Effector memory CD8-positive, alpha-beta T cell (primary cell): ENCODE measurements at regions not wholly inside any gene's neighbourhood (a gene's known extent, or its start where the extent isn't known, plus 50 kb on each side); places are given as distances from the start of the nearest gene placed in this dataset.

ENCODE experiments used
- ATAC-seq: fragments of 150-1000 bp; cut with Tn5 transposase; replicated peaks from 2 replicates; pipeline ENCODE4 v1.10.0; 2021; ENCODE audit warnings: mild to moderate bottlenecking, moderate library complexity
- DNase-seq, 3 experiments: peaks; one replicate each; pipeline ENCODE4 v3.0.0; 2021
- H3K27ac Mint-ChIP-seq, 2 donors: one replicate each; pipeline ENCODE4 v1.8.0; 2022; ENCODE audit warnings: mild to moderate bottlenecking in 2 of 2, mixed read lengths in 2 of 2, moderate library complexity in 2 of 2
- H3K27me3 Mint-ChIP-seq, 2 donors: one replicate each; pipeline ENCODE4 v1.8.0; 2022; ENCODE audit warnings: mixed read lengths in 2 of 2
- H3K36me3 Mint-ChIP-seq: one replicate; pipeline ENCODE4 v1.8.0; 2022; ENCODE audit warnings: mild to moderate bottlenecking, moderate library complexity, mixed read lengths; ENCODE audit not compliant: insufficient read depth
- H3K4me1 Mint-ChIP-seq, 2 donors: one replicate each; pipeline ENCODE4 v1.8.0; 2022; ENCODE audit warnings: low read depth in 2 of 2, mixed read lengths in 2 of 2
- H3K4me3 Mint-ChIP-seq, 2 donors: one replicate each; pipeline ENCODE4 v1.8.0; 2022; ENCODE audit warnings: mild to moderate bottlenecking in 2 of 2, mixed read lengths in 2 of 2, moderate library complexity in 2 of 2
- H3K9me3 Mint-ChIP-seq, 2 donors: one replicate each; pipeline ENCODE4 v1.8.0; 2022; ENCODE audit warnings: mixed read lengths in 2 of 2

GRCh38 chr5:24773261-24773660 is 128.5 kb upstream of the CDH10 start:
- H3K36me3 Mint-ChIP-seq = no peaks in the 10 kb centered on the region
- peaks cover 0 to 9% of the 10 kb centered on the region in 2 donors for H3K9me3 Mint-ChIP-seq
- no peaks in the 10 kb centered on the region for H3K27me3 Mint-ChIP-seq
- ATAC-seq (no peak), DNase-seq (no peak)
- H3K4me1 Mint-ChIP-seq = no peaks in the 10 kb centered on the region
- H3K4me3 Mint-ChIP-seq = no peak overlapping the region
- H3K27ac Mint-ChIP-seq = no peak overlapping the region

DNA sequence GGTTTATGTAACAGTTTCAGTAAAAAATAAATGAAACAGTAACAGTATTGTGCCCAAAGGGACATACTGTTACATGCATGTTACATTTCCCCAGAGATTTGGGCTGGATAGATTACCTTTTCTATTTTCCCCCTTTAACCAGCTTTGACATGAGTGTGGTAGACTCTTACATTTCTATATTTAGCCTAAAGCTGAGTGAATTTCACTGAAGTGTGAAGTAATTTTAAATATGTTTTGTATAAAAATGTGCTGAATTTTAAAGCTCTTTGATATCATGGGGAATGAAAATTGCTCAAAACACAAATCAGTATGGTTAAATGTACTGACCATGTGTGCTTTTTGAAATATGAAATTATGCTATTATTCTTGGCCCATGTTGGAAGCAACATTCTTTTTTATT is 122.3 kb upstream of the CDH10 start:
- no peak for ATAC-seq
- H3K4me3 Mint-ChIP-seq = no peak overlapping the region
- H3K27me3 Mint-ChIP-seq = no peaks in the 10 kb centered on the region
- no peak for DNase-seq
- no peak overlapping the region for H3K27ac Mint-ChIP-seq
- no peaks in the 10 kb centered on the region for H3K36me3 Mint-ChIP-seq
- peaks cover 11 to 21% of the 10 kb centered on the region in 2 donors for H3K9me3 Mint-ChIP-seq
- H3K4me1 Mint-ChIP-seq = no peaks in the 10 kb centered on the region

DNA sequence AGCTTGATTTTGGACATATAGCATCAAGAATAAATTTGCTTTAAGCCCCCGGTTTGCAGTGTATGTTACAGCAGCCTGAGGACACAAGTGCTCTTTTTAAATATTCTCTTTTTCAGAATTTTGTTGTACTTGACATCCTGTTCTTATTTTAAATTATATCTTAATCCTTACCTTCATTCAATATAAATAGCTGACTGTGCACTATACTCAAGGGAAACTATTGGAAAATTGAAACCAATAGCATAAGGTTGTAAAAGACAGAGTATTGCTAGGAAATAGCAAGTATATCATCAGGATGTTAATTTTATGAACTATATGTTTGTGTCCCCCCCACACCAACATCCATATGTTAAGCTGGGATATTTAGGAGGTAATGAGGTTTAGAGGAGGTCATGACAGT is 120.4 kb upstream of the CDH10 start:
- Mint-ChIP-seq H3K9me3 (peaks cover 9 to 32% of the 10 kb centered on the region in 2 donors), H3K36me3 (no peaks in the 10 kb centered on the region), H3K27ac (no peak overlapping the region), H3K4me3 (no peak overlapping the region), H3K27me3 (no peaks in the 10 kb centered on the region), H3K4me1 (no peaks in the 10 kb centered on the region)
- ATAC-seq = no peak
- no peak for DNase-seq

DNA sequence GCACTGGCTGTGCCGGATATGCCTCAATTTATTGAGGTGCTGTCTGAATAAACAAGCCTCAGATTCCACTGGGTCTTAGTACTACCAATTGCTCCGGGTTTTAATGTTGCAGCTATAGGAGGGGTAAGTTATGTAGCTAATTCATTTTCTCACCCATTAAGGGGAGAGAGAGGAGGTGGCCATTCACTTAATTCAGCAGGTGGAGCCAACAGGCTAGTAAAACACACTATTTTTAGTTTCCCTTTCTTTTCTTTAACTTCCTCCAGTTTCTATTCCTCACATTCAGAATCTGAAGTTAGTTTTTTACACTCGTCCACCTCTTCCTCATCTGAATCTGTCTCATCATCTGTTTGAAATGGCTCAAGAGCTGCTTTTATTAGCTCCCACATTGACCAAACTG is 105.6 kb upstream of the CDH10 start:
- Mint-ChIP-seq H3K4me3 (no peak overlapping the region), H3K27ac (no peak overlapping the region), H3K4me1 (no peaks in the 10 kb centered on the region), H3K36me3 (no peaks in the 10 kb centered on the region), H3K27me3 (no peaks in the 10 kb centered on the region), H3K9me3 (peaks cover 13 to 15% of the 10 kb centered on the region in 2 donors)
- ATAC-seq (no peak), DNase-seq (no peak)

DNA sequence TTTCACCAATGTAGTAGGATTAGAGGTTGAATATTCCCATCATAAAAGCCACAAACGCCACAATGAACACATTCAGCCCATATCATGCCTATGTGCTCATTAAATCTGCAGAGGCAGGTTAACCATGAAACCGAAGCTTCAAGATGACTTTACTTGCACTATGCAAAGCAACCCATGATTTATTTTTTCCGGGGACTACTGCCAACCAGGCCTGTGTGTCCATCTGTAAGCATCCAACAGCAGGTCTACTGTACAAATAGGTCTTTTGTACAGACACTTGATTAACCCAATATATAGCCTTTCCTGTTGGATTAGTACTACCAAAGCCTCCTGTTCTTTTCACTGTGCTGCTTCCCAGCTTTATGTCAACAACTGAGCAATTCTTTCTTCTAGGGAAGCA is 104.9 kb upstream of the CDH10 start:
- no peaks in the 10 kb centered on the region for H3K4me1 Mint-ChIP-seq
- H3K36me3 Mint-ChIP-seq = no peaks in the 10 kb centered on the region
- DNase-seq (no peak), ATAC-seq (no peak)
- peaks cover 13 to 17% of the 10 kb centered on the region in 2 donors for H3K9me3 Mint-ChIP-seq
- no peaks in the 10 kb centered on the region for H3K27me3 Mint-ChIP-seq
- H3K27ac Mint-ChIP-seq = no peak overlapping the region
- no peak overlapping the region for H3K4me3 Mint-ChIP-seq

DNA sequence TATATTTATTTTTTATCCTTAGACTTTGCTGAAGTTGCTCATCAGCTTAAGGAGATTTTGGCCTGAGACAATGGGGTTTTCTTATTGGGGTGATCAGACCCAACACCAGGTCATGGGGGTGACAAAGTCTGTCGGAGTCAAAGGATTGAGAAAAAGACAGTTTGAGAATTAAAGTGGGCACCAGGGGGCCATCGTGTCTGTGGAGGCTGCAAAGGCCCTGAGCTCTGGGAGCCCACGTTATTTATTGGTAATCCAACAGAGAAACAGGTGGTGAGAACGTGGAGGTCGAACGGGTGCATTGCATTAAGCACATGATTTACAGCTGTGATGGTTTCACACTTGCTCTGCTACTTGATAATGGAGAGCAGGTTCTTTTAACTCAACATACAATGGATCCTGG is 102.5 kb upstream of the CDH10 start:
- Mint-ChIP-seq H3K27me3 (no peaks in the 10 kb centered on the region), H3K4me1 (no peaks in the 10 kb centered on the region), H3K36me3 (no peaks in the 10 kb centered on the region), H3K27ac (no peak overlapping the region), H3K4me3 (no peak overlapping the region), H3K9me3 (peaks cover 13 to 14% of the 10 kb centered on the region in 2 donors)
- ATAC-seq = no peak
- no peak for DNase-seq

DNA sequence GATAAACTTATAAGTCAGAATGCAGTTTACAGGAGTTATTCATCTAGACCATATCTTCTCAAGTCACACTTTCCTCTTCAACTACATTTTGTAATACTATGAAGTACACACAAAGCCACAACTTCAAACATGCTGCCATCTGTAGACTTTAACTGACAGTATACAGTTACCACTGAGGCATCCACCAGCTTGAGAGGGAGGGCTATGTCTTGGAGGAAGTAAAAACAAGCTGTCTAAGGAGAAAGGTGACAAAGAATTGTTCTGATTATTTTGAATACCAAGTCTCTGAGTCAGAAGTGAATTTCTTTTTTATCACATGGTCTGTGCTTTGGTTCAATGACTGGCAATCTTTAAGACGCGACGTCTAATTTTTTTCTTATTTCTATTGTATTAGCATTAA is 97.6 kb upstream of the CDH10 start:
- Mint-ChIP-seq H3K36me3 (no peaks in the 10 kb centered on the region), H3K4me3 (no peak overlapping the region), H3K4me1 (no peaks in the 10 kb centered on the region), H3K9me3 (peaks cover 14 to 15% of the 10 kb centered on the region in 2 donors), H3K27me3 (no peaks in the 10 kb centered on the region), H3K27ac (no peak overlapping the region)
- ATAC-seq (no peak), DNase-seq (no peak)

GRCh38 chr5:24737163-24737562 is 92.4 kb upstream of the CDH10 start:
- DNase-seq (no peak), ATAC-seq (no peak)
- Mint-ChIP-seq H3K9me3 (peaks cover 9 to 11% of the 10 kb centered on the region in 2 donors), H3K4me3 (no peak overlapping the region), H3K27me3 (no peaks in the 10 kb centered on the region), H3K36me3 (no peaks in the 10 kb centered on the region), H3K4me1 (no peaks in the 10 kb centered on the region), H3K27ac (no peak overlapping the region)

DNA sequence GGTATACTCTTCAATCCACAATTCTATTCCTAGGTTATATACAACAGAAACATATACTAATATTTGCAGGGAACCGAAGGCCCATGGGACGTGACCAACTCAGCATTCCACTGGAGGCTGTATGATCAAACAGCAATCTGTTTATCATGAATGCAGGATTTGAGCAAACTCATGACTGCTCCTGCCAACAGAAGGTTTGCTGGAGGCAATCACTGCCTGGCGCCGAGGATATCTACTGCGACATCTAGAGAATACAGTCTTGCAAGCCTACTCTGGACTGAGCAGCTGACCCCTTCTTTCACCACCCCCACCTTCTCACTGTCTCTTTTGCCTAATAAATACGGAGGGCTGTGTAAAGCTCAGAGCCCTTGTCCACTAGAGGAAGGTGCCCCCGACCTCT is 90.5 kb upstream of the CDH10 start:
- H3K27me3 Mint-ChIP-seq = no peaks in the 10 kb centered on the region
- no peak overlapping the region for H3K27ac Mint-ChIP-seq
- DNase-seq (no peak), ATAC-seq (no peak)
- H3K36me3 Mint-ChIP-seq = no peaks in the 10 kb centered on the region
- no peak overlapping the region for H3K4me3 Mint-ChIP-seq
- peaks cover 9 to 15% of the 10 kb centered on the region in 2 donors for H3K9me3 Mint-ChIP-seq
- H3K4me1 Mint-ChIP-seq = no peaks in the 10 kb centered on the region

DNA sequence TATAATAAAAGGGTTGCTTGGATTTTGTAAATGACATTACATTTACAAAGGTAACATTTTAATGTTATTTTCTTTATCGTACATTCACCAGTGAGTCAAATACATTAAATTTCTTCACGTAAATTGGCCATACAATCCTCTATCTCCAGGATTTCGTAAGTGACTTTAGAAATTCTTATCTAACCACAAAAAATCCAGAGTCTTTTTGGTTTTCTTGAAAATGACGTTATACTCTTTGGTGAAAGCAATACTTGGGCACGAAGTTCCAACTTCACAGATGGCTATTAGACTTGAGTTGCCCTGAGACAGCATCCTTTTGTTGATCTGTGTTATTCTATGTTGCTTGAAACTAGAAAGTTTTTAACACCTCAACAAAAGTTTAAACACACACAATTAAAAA is 87.4 kb upstream of the CDH10 start:
- ATAC-seq = no peak
- H3K9me3 Mint-ChIP-seq = peaks cover 5 to 11% of the 10 kb centered on the region in 2 donors

GRCh38 chr5:24720743-24721142 is 76.0 kb upstream of the CDH10 start:
- Mint-ChIP-seq H3K27ac (no peak overlapping the region), H3K4me1 (no peaks in the 10 kb centered on the region)

More for the DNA sequence above, 87.4 kb upstream of the CDH10 start:
- Mint-ChIP-seq H3K27me3 (no peaks in the 10 kb centered on the region), H3K4me1 (no peaks in the 10 kb centered on the region), H3K27ac (no peak overlapping the region), H3K36me3 (no peaks in the 10 kb centered on the region), H3K4me3 (no peak overlapping the region)
- no peak for DNase-seq

GRCh38 chr5:24714746-24715145 is 70.0 kb upstream of the CDH10 start:
- Mint-ChIP-seq H3K27me3 (no peaks in the 10 kb centered on the region), H3K9me3 (peaks cover 0 to 3% of the 10 kb centered on the region in 2 donors), H3K4me1 (no peaks in the 10 kb centered on the region), H3K36me3 (no peaks in the 10 kb centered on the region), H3K4me3 (no peak overlapping the region), H3K27ac (no peak overlapping the region)
- no peak for DNase-seq
- no peak for ATAC-seq

More at GRCh38 chr5:24720743-24721142, 76.0 kb upstream of the CDH10 start:
- H3K9me3 Mint-ChIP-seq = peaks cover 0 to 4% of the 10 kb centered on the region in 2 donors
- H3K27me3 Mint-ChIP-seq = no peaks in the 10 kb centered on the region
- no peak for DNase-seq
- no peaks in the 10 kb centered on the region for H3K36me3 Mint-ChIP-seq
- H3K4me3 Mint-ChIP-seq = no peak overlapping the region
- ATAC-seq = no peak

DNA sequence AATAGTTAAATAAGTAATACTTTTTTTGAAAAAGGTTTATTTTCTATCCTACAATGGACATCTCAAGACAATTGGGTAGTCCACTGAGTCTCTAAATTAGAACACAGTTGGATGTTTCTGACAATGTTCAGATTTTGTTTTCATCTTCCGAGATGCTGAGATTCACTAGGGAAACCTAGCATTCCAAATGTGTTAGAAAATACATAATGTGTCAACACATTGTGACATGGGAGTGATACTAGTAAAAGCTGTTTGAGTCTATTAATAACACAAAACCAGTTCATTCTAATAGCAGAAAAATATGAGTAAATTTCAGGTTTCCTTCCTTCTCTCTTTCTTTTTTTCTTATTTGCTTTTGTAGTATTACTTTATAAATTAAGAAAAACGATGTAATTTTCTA is 68.2 kb upstream of the CDH10 start:
- ATAC-seq (no peak), DNase-seq (no peak)
- Mint-ChIP-seq H3K27ac (no peak overlapping the region), H3K4me1 (no peaks in the 10 kb centered on the region), H3K36me3 (no peaks in the 10 kb centered on the region), H3K9me3 (peaks cover 0 to 3% of the 10 kb centered on the region in 2 donors), H3K4me3 (no peak overlapping the region), H3K27me3 (no peaks in the 10 kb centered on the region)

DNA sequence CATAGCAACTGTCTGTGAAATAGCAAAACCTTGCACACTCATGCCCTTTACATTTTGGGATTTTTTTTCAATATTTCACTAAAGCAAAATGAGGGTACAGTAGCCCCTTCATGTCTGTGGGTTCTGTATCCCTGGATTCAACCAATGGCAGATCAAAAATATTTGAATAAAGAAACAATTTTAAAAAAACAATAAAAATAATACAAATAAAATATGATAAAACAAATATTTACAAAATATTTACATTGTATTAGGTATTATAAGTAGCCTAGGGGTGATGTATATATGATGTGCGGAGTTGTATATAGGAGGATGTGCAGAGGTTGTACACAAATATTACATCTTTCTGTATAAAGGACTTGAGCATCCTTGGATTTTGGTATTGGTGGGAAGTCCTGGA is 67.3 kb upstream of the CDH10 start:
- H3K9me3 Mint-ChIP-seq = peaks cover 0 to 3% of the 10 kb centered on the region in 2 donors
- no peak for DNase-seq
- no peak for ATAC-seq
- no peak overlapping the region for H3K27ac Mint-ChIP-seq
- no peak overlapping the region for H3K4me3 Mint-ChIP-seq
- no peaks in the 10 kb centered on the region for H3K27me3 Mint-ChIP-seq
- no peaks in the 10 kb centered on the region for H3K36me3 Mint-ChIP-seq
- H3K4me1 Mint-ChIP-seq = no peaks in the 10 kb centered on the region

DNA sequence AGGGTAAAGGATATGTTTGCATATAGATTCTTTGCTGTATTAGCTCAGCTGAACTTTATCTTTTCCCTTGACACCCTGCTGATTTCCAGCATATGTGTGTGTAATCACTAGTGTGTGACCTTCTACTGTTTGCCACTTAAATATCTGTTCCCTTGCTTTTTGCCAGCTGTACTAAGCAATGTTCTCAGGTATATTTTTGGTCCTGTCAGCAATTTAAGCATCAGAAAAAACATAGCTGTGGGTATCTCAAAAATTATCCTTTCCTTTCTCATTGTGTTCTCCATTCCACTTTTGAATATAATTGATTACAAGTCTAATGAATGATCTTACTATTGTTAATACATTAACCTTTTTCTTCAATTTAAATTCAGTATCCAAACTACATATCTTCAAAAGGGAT is 59.2 kb upstream of the CDH10 start:
- H3K27ac Mint-ChIP-seq = no peak overlapping the region
- H3K9me3 Mint-ChIP-seq = peaks cover 4 to 13% of the 10 kb centered on the region in 2 donors
- H3K4me1 Mint-ChIP-seq = no peaks in the 10 kb centered on the region
- no peak overlapping the region for H3K4me3 Mint-ChIP-seq
- no peaks in the 10 kb centered on the region for H3K36me3 Mint-ChIP-seq
- no peaks in the 10 kb centered on the region for H3K27me3 Mint-ChIP-seq
- ATAC-seq (no peak), DNase-seq (no peak)
